DOHH2 (cell line): ENCODE measurements at regions not wholly inside any gene's neighbourhood (a gene's known extent, or its start where the extent isn't known, plus 50 kb on each side); places are given as distances from the start of the nearest gene placed in this dataset.
A peak's percentile ranks its signal among the peaks of the same experiment; 100 is the strongest.

ENCODE experiments used
- EZH2phosphoT487 ChIP-seq: fragments of 200-600 bp; sonication (generic); IDR thresholded peaks from 2 replicates; pipeline ENCODE4 v1.6.1; 2017; ENCODE audit warnings: borderline replicate concordance, mild to moderate bottlenecking, antibody characterized with exemption, low read length, moderate library complexity, mixed read lengths
- TF ChIP-seq, protein P1 (sequence below): fragments of 200-600 bp; sonication (generic); IDR thresholded peaks from one replicate; pipeline ENCODE4 v1.5.1; 2014; ENCODE audit warnings: antibody characterized with exemption, mild to moderate bottlenecking, low read depth, low read length; ENCODE audit not compliant: poor library complexity, severe bottlenecking

DNA sequence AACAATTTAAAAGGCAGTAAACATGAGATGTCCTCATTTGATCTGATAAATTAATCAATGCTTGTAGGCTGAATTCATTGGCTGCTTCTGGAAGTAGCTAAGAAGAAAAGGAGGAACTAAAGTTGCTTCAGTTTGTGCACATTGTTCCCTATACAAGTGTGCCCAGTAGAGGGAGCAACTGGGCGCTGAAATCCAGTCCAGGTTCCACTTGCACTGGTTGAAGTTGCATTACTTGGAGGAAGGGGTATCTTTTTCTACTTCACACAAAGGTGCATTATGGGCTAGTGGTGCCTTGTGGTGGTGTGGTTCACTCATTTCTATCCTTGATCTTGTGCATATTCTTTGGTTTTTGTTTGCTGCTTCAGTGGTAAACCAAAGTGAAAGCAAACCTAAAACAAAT is 67.9 kb upstream of the SOX3 start:
- TF ChIP-seq, protein P1, sequence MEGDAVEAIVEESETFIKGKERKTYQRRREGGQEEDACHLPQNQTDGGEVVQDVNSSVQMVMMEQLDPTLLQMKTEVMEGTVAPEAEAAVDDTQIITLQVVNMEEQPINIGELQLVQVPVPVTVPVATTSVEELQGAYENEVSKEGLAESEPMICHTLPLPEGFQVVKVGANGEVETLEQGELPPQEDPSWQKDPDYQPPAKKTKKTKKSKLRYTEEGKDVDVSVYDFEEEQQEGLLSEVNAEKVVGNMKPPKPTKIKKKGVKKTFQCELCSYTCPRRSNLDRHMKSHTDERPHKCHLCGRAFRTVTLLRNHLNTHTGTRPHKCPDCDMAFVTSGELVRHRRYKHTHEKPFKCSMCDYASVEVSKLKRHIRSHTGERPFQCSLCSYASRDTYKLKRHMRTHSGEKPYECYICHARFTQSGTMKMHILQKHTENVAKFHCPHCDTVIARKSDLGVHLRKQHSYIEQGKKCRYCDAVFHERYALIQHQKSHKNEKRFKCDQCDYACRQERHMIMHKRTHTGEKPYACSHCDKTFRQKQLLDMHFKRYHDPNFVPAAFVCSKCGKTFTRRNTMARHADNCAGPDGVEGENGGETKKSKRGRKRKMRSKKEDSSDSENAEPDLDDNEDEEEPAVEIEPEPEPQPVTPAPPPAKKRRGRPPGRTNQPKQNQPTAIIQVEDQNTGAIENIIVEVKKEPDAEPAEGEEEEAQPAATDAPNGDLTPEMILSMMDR, result peak; percentile 63
- no peak for TF ChIP-seq EZH2phosphoT487
